HG02943 (cell line): ENCODE measurements at regions not wholly inside any gene's neighbourhood (a gene's known extent, or its start where the extent isn't known, plus 50 kb on each side); places are given as distances from the start of the nearest gene placed in this dataset.

ENCODE experiments used
- ATAC-seq: cut with Tn5 transposase; IDR thresholded peaks from one replicate; pipeline ENCODE4 v1.9.1; 2021; ENCODE audit warnings: mild to moderate bottlenecking, low read depth, moderate library complexity; ENCODE audit not compliant: unreplicated experiment

DNA sequence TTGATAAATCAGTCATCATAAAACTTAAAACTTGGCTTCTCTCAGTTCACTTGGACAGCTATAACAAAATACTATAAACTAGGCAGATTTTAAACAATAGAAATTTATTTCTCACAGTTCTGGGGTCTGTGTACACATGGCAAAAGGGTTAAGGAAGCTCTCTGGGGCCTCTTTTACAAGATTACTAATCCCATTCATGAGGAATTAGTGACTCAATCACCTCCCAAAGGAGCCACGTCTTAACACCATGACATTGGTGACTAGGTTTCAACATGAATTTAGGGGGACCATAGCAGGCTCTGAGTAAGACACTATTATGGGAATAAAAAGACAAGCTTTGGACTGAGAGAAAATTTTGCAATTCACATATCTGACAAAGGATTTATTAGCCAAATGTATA is 436.5 kb downstream of the PDZRN4 start:
- ATAC-seq: no peak
